ENCODE measurements at regions not wholly inside any gene's neighbourhood (a gene's known extent, or its start where the extent isn't known, plus 50 kb on each side); places are given as distances from the start of the nearest gene placed in this dataset.
"Not testable (repeated sequence)": the region's sequence is repeated elsewhere in the genome, so short reads cannot be mapped to it uniquely, and the experiment has no call there.

DNA sequence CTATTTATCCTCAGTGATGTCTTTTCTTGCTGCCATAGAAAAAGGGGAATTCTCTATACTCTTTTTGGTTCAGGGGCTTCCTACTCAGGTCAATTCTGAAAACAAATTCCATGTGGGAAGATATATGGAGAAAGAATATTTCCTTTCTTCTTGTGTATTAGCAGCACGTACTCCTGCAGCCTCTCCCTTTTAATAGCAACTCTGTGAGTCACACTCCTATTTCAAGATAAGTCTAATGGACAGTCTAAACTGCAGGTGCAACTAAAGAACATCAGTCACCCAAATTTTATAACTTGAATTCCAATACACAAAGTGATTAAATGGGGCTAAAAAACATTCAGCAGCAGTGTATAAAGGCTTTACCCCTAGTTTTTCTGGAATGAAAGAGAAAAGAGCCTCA lies 942.2 kb downstream of the CNTNAP5 start:
- no peak for DNase-seq
- Histone ChIP-seq H3K4me3 (ENCODE audit: insufficient read depth, low read depth, low read length) (no peak overlapping the region), H3K27me3 (ENCODE audit: control insufficient read depth, insufficient read depth, low read length) (no peaks in the 10 kb centered on the region), H3K36me3 (replicated peaks; ENCODE audit: control insufficient read depth, insufficient read depth, low read length) (no peaks in the 10 kb centered on the region)

DNA sequence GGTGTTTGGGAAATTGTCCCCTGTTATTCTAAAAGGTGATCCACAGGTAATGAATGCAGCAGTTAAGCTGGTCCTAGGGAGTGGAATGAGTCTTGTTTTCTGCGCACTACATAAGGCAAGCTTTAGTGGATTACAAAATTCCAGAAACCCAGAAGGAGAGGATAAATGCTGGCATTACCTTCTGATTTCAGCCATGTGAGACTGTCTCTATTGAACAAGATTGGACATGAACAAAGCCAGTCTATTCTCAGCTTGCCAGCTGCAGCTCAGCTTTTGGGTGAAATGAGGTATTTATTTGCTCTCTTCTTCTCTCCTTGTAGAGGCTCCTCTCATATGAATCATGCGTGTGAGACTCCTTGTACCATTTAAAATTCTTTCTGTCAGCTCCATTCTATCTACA lies 944.9 kb downstream of the CNTNAP5 start:
- DNase-seq, result no peak
- Histone ChIP-seq H3K27me3 (ENCODE audit: control insufficient read depth, insufficient read depth, low read length) (no peaks in the 10 kb centered on the region), H3K36me3 (replicated peaks; ENCODE audit: control insufficient read depth, insufficient read depth, low read length) (no peaks in the 10 kb centered on the region), H3K4me3 (ENCODE audit: insufficient read depth, low read depth, low read length) (no peak overlapping the region)

DNA sequence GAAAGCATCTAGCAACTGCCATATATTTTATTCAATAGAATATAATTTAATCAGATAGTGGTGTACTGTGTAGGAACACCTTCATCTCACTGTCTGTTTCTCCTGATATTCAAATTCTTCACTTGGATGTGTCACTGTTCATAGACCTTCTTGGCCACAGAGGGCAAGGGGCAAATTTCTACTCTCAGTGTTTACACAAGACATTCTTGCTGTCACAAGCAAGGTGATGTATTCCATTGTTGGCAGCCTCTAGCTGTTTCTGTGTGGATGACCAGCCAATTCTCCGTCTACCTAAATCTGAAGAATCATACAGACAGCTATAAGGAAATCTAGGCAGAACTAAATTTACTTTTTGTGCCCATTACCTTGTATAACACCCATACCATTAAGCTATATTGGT lies 948.3 kb downstream of the CNTNAP5 start:
- no peak overlapping the region for H3K4me3 ChIP-seq (ENCODE audit: insufficient read depth, low read depth, low read length)
- DNase-seq, result no peak

DNA sequence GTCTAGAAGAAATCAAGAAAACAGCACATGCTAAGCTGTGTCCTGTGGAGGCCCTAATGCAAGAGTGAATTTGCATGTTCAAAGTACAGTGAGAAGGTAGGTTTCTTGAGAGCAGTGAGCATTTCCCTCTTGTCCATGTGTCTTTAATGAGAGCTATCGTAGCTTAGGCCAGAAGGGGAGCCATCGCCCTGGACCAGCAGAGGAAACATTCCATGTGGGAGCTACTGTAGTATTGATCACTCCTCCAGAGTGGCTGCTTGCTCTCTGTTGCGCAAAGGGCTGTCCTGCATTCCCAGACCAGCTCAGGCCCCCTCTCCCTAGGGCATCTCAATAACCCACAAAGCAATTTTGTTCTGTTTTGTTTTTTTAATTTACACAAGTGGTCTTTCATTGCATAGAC lies 950.1 kb downstream of the CNTNAP5 start:
- Histone ChIP-seq H3K36me3 (replicated peaks; ENCODE audit: control insufficient read depth, insufficient read depth, low read length) (no peaks in the 10 kb centered on the region), H3K27me3 (ENCODE audit: control insufficient read depth, insufficient read depth, low read length) (no peaks in the 10 kb centered on the region), H3K4me3 (ENCODE audit: insufficient read depth, low read depth, low read length) (no peak overlapping the region)
- no peak for DNase-seq

More for the DNA sequence above, 948.3 kb downstream of the CNTNAP5 start:
- no peaks in the 10 kb centered on the region for H3K27me3 ChIP-seq (ENCODE audit: control insufficient read depth, insufficient read depth, low read length)
- H3K36me3 ChIP-seq (replicated peaks; ENCODE audit: control insufficient read depth, insufficient read depth, low read length), result no peaks in the 10 kb centered on the region

DNA sequence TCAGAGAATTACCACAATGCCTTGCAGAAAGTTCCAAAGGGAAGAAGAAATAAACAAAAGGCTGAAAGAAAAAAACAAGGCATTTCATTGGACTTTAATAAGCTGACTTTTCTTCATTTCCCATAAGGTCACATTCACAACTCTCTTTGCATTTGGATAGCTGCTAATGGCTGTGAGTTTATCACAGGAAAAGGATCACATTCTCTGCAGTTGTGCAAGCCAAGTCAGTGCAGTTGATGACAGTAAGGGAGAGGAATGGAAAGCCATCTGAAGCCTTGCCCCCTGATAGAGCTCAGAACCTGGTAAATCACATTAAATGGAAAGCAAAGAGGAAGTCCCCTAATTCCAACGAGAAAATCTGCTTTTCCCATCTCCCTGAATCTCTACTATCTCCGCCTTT lies 950.6 kb downstream of the CNTNAP5 start:
- H3K4me3 ChIP-seq (ENCODE audit: insufficient read depth, low read depth, low read length), result no peak overlapping the region
- no peaks in the 10 kb centered on the region for H3K27me3 ChIP-seq (ENCODE audit: control insufficient read depth, insufficient read depth, low read length)
- DNase-seq, result no peak
- H3K36me3 ChIP-seq (replicated peaks; ENCODE audit: control insufficient read depth, insufficient read depth, low read length), result no peaks in the 10 kb centered on the region

DNA sequence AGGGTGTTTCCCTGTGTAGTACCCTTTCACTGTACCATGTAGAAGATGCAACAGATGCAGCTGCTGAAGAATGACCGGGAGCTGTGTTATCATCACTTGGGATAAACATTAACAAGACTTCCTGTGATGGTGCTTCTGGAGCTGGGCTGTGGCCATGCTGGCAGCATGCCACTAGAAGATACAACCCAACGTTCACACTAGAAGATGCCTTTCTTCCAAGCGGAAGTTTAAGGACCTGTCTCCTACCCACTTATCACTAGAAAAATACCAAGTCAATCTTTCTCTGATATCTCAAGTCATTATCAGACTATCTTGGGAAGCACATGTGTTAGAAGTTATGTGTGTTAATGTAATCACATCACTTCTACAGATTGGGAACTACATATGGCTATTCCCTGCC lies 953.5 kb downstream of the CNTNAP5 start:
- no peak for DNase-seq
- Histone ChIP-seq H3K4me3 (ENCODE audit: insufficient read depth, low read depth, low read length) (no peak overlapping the region), H3K27me3 (ENCODE audit: control insufficient read depth, insufficient read depth, low read length) (no peaks in the 10 kb centered on the region), H3K36me3 (replicated peaks; ENCODE audit: control insufficient read depth, insufficient read depth, low read length) (no peaks in the 10 kb centered on the region)

DNA sequence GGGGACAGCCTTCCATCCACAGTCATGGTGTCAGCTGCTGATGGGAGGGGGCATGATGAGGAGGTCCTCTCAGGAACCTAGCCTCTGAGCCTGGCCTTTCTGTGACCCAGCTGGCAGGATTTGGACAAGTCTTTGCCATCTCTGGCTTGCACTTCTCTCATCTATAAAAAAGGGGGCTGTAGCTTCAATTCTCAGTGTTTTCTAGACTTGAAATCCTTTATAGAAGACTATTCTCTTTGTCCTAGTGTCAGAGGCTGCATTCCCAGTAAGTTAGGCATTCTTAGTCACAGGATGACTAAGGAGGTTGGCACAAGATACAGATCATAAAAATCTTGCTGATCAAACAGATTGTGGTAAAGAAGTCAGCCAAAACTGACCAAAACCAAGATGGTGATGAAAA lies 958.5 kb downstream of the CNTNAP5 start:
- H3K27me3 ChIP-seq (ENCODE audit: control insufficient read depth, insufficient read depth, low read length), result no peaks in the 10 kb centered on the region
- no peaks in the 10 kb centered on the region for H3K36me3 ChIP-seq (replicated peaks; ENCODE audit: control insufficient read depth, insufficient read depth, low read length)
- H3K4me3 ChIP-seq (ENCODE audit: insufficient read depth, low read depth, low read length), result no peak overlapping the region
- DNase-seq, result no peak

DNA sequence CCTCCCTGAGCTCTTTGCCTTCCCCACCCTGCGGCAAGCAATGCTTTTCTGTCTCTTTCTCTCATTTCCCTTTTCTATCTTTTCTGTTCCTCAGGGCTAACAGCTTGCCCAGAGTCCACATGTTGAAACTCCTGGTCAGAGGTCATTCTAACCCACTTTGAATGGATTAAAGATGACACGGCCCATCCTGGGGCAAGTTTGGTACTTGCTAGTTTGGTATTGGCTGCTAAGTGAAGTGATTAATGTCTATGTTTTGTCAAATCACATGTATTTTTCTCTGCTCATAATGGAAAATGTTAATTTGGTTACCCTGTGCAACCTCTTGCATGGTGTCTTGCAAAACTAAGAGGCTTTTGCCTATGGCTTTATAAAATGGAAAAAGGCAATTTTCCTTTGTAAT lies 960.2 kb downstream of the CNTNAP5 start:
- no peaks in the 10 kb centered on the region for H3K36me3 ChIP-seq (replicated peaks; ENCODE audit: control insufficient read depth, insufficient read depth, low read length)
- H3K27me3 ChIP-seq (ENCODE audit: control insufficient read depth, insufficient read depth, low read length), result no peaks in the 10 kb centered on the region
- no peak overlapping the region for H3K4me3 ChIP-seq (ENCODE audit: insufficient read depth, low read depth, low read length)
- DNase-seq, result no peak

DNA sequence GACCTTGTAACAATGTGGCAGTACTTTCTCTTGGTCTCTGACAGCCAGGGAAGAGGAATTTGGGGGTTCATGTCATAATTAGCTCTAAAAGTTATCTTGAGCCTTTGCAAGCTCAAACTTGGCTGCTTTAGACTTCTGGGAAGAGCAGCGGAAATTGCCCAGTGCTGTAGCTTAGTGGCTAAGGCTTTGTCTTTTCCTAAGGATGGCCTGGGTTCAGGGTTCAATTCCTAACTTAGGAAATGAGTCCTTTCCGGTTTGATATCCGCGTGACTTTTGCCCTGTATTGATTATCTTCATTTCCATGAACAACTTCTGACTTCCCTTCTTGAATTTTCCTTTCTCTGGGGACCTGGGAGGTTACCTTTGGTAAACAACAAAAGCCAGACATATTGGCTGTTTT lies 961.0 kb downstream of the CNTNAP5 start:
- Histone ChIP-seq H3K36me3 (replicated peaks; ENCODE audit: control insufficient read depth, insufficient read depth, low read length) (no peaks in the 10 kb centered on the region), H3K4me3 (ENCODE audit: insufficient read depth, low read depth, low read length) (no peak overlapping the region), H3K27me3 (ENCODE audit: control insufficient read depth, insufficient read depth, low read length) (no peaks in the 10 kb centered on the region)
- DNase-seq, result no peak

DNA sequence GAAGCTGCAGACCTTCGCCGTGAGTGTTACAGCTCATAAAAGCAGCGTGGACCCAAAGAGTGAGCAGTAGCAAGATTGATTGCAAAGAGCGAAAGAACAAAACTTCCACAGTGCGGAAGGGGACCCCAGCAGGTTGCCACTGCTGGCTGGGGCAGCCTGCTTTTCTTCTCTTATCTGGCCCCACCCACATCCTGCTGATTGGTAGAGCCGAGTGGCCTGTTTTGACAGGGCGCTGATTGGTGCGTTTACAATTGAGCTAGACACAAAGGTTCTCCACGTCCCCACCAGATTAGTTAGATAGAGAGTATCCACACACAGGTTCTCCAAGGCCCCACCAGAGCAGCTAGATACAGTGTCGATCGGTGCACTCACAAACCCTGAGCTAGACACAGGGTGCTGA lies 961.8 kb downstream of the CNTNAP5 start:
- H3K27me3 ChIP-seq (ENCODE audit: control insufficient read depth, insufficient read depth, low read length); H3K4me3 ChIP-seq (ENCODE audit: insufficient read depth, low read depth, low read length); H3K36me3 ChIP-seq (replicated peaks; ENCODE audit: control insufficient read depth, insufficient read depth, low read length); DNase-seq: not testable (repeated sequence)

DNA sequence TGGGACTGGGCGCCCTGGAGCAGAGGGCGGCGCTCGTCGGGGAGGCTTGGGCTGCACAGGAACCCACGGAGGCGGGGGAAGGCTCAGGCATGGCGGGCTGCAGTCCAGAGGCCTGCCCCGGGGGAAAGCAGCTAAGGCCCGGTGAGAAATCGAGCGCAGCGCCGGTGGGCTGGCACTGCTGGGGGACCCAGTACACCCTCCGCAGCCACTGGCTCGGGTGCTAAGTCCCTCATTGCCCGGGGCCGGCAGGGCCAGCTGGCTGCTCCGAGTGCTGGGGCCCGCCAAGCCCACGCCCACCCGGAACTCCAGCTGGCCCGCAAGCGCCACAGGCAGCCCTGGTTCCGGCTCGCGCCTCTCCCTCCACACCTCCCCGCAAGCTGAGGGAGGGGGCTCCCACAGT lies 962.3 kb downstream of the CNTNAP5 start:
- DNase-seq; H3K27me3 ChIP-seq (ENCODE audit: control insufficient read depth, insufficient read depth, low read length); H3K36me3 ChIP-seq (replicated peaks; ENCODE audit: control insufficient read depth, insufficient read depth, low read length); H3K4me3 ChIP-seq (ENCODE audit: insufficient read depth, low read depth, low read length): not testable (repeated sequence)

DNA sequence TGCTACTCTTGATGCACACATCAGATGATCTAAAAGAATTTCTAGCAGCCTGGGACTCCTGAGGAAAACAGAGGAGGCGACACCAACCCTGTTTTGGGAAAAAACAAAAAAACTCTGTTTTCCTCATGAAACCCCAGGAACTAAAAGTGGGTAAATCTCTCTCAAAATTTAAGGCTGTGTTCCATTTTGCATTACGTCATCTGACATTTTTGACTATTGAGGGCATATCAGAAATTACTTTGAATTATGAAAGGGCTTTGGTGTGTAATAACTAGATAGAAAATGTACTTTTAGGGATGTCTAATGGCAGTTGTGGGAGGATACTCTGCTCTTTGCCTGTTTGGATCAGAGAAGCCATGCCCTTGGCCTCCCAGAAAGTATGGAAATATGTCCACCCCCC lies 963.0 kb downstream of the CNTNAP5 start:
- Histone ChIP-seq H3K27me3 (ENCODE audit: control insufficient read depth, insufficient read depth, low read length) (no peaks in the 10 kb centered on the region), H3K4me3 (ENCODE audit: insufficient read depth, low read depth, low read length) (no peak overlapping the region), H3K36me3 (replicated peaks; ENCODE audit: control insufficient read depth, insufficient read depth, low read length) (no peaks in the 10 kb centered on the region)
- no peak for DNase-seq

DNA sequence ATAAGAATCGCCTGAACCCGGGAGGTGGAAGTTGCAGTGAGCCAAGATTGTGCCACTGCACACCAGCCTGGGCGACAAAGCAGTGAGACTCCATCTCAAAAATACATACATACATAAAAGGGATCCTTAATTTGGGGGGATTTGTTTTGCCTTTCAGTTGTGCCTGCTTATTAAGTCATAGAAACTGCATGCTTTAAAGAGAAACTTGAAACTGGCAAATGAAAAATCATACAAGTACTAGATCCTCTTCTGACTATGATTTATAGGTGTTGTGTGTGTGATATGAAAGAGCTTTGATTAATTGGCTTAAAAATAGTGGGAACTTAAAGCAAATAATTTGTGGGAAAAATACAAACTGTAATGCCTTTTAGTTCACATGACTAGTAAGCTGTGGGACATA lies 963.7 kb downstream of the CNTNAP5 start:
- H3K36me3 ChIP-seq (replicated peaks; ENCODE audit: control insufficient read depth, insufficient read depth, low read length), result no peaks in the 10 kb centered on the region
- H3K27me3 ChIP-seq (ENCODE audit: control insufficient read depth, insufficient read depth, low read length), result no peaks in the 10 kb centered on the region
- no peak overlapping the region for H3K4me3 ChIP-seq (ENCODE audit: insufficient read depth, low read depth, low read length)
- DNase-seq, result no peak

DNA sequence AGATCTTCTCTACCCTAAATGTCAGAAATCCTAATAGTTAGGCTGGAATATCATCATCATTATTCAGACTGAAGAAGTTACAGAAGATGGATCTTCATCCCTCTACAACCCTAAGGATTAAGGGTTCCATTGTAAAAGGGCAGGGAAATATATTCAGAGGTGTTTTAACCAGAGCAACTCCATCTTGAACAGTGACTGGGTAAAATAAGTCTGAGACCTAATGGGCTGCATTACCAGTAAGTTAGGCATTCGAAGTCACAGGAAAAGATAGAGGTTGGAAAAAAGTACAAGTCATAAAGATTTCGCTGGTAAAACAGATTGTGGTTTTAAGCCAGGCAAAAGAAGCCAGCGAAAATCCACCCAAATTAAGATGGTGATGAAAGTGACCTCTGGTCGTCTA lies 968.7 kb downstream of the CNTNAP5 start:
- no peak for DNase-seq
- Histone ChIP-seq H3K36me3 (replicated peaks; ENCODE audit: control insufficient read depth, insufficient read depth, low read length) (no peaks in the 10 kb centered on the region), H3K27me3 (ENCODE audit: control insufficient read depth, insufficient read depth, low read length) (no peaks in the 10 kb centered on the region), H3K4me3 (ENCODE audit: insufficient read depth, low read depth, low read length) (no peak overlapping the region)

DNA sequence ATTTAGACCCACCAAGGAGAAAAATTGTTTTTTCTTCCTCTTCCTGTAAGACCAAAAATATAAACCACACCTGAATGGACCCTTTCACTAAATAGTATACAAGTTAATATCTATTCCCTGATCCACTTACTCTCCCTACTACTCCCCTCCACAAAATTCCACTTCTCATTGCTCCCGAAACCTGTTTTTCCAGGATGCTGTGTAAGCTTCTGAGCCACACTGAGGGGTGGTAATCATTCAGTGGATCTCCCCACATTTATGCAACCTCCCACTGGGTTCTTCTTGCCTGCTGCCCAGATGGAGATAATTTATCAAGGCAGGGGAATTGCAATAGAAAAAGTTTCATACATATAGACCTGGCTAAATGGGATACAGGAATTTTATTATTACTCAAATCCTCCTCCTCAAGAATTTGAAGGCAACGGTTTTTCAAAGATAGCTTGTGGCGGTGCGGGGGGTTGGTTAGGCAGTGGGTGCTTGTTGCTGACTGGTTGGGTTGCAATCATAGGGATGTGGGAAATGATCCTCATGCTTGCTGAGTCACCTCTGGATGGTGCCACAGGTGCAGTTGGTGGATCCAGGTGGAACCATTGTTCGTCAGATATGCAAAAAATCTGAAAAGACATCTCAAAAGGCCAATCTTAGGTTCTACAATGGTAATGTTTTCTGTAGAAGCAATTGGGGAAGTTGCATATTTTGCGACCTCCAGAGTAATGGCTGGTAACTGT lies 970.3 kb downstream of the CNTNAP5 start:
- DNase-seq, result no peak

DNA sequence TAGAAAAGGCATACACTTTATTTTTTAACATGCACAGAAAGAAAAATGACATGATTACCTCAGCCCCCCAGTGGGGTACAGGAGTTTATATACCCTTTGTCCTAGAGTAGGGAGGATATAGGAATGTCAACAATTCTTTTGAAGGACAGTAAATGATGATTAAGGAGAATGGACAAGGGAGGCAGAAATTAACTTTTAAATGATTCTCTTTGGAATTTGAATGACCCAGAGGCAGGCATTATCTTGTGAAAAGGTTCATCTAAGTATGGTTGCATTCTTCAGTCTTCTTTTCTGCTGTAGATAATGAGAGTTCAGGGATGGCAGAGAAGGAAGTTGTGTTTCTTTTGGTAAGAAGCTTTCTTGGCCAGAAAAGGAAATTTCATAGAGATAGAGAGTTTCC lies 971.3 kb downstream of the CNTNAP5 start:
- no peaks in the 10 kb centered on the region for H3K27me3 ChIP-seq (ENCODE audit: control insufficient read depth, insufficient read depth, low read length)
- no peak overlapping the region for H3K4me3 ChIP-seq (ENCODE audit: insufficient read depth, low read depth, low read length)
- no peak for DNase-seq
- no peaks in the 10 kb centered on the region for H3K36me3 ChIP-seq (replicated peaks; ENCODE audit: control insufficient read depth, insufficient read depth, low read length)

More for the DNA sequence above, 970.3 kb downstream of the CNTNAP5 start:
- no peaks in the 10 kb centered on the region for H3K27me3 ChIP-seq (ENCODE audit: control insufficient read depth, insufficient read depth, low read length)
- no peak overlapping the region for H3K4me3 ChIP-seq (ENCODE audit: insufficient read depth, low read depth, low read length)
- no peaks in the 10 kb centered on the region for H3K36me3 ChIP-seq (replicated peaks; ENCODE audit: control insufficient read depth, insufficient read depth, low read length)

Data from H7 (cell line).